Bronchial epithelial cell (primary cell): ENCODE measurements at regions not wholly inside any gene's neighbourhood (a gene's known extent, or its start where the extent isn't known, plus 50 kb on each side); places are given as distances from the start of the nearest gene placed in this dataset.

Experiments
- DNase-seq: peaks from one replicate; pipeline ENCODE4 v3.0.0-alpha.2; 2010; ENCODE audit warnings: low read depth
- FAIRE-seq: peaks from 2 replicates; lab custom pipeline; 2011; peaks lifted over from hg19 to GRCh38; lab: Jason Lieb, UNC
- H3K27me3 ChIP-seq: 2 replicates; pipeline ENCODE4 v1.5.1; 2011; ENCODE audit warnings: low read length; ENCODE audit not compliant: control insufficient read depth, insufficient read depth
- H3K36me3 ChIP-seq: 2 replicates; pipeline ENCODE4 v1.5.1; 2011; ENCODE audit warnings: low read length; ENCODE audit not compliant: control insufficient read depth, insufficient read depth
- H3K4me3 ChIP-seq: 2 replicates; pipeline ENCODE4 v1.5.1; 2011; ENCODE audit warnings: mild to moderate bottlenecking, low read depth, low read length, control low read depth
- CTCF ChIP-seq: IDR thresholded peaks from 2 replicates; pipeline ENCODE4 v1.5.1; 2011; ENCODE audit warnings: mild to moderate bottlenecking, moderate library complexity, low read length, control low read depth, inconsistent platforms; ENCODE audit not compliant: insufficient read depth, severe bottlenecking

GRCh38 chrX:57771689-57772088 lies 91.6 kb upstream of the NLRP2B start:
- H3K27me3 ChIP-seq, result no peaks in the 10 kb centered on the region
- peak; percentile 69 for DNase-seq
- no peak for FAIRE-seq
- no peak overlapping the region for H3K4me3 ChIP-seq
- no peak for TF ChIP-seq CTCF
- no peaks in the 10 kb centered on the region for H3K36me3 ChIP-seq

- no peak for TF ChIP-seq CTCF
- no peak for DNase-seq
- H3K27me3 ChIP-seq, result no peaks in the 10 kb centered on the region
- H3K36me3 ChIP-seq, result no peaks in the 10 kb centered on the region
- H3K4me3 ChIP-seq, result no peak overlapping the region
- FAIRE-seq, result no peak
Measured at GRCh38 chrX:57752866-57753265, 72.8 kb upstream of the NLRP2B start.

DNA sequence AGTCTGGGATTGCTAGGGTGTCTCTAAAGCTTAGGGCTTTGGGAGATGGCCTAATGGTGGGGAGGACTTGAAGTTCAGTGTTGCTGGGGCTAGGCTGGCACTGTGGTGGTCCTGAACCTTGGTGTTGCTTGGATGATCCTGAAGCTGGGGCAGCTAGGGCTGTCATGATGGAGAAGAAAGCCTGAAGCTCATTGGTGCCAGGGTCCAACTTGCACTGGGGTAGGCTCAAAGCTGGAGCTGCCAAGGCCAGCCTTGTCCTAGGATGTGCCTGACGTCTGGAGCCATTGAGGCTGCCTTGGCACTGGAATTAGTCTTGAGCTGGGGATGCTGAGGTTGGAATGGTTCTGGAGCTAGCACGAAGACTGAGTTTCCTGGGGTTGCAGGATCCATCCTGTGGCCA lies 61.0 kb upstream of the NLRP2B start:
- FAIRE-seq (no peak), DNase-seq (no peak)
- no peak for TF ChIP-seq CTCF
- Histone ChIP-seq H3K4me3 (no peak overlapping the region), H3K36me3 (no peaks in the 10 kb centered on the region), H3K27me3 (no peaks in the 10 kb centered on the region)

GRCh38 chrX:57737881-57738280 lies 57.8 kb upstream of the NLRP2B start:
- Histone ChIP-seq H3K4me3 (no peak overlapping the region), H3K36me3 (no peaks in the 10 kb centered on the region), H3K27me3 (no peaks in the 10 kb centered on the region)
- FAIRE-seq (no peak), DNase-seq (no peak)
- no peak for TF ChIP-seq CTCF
